KOPT-K1 (cell line): ENCODE measurements at regions not wholly inside any gene's neighbourhood (a gene's known extent, or its start where the extent isn't known, plus 50 kb on each side); places are given as distances from the start of the nearest gene placed in this dataset.
A peak's percentile ranks its signal among the peaks of the same experiment; 100 is the strongest.

Source experiments
- H3K27ac ChIP-seq: fragments of 200-600 bp; sonication (generic); 2 replicates; pipeline ENCODE4 v1.5.1; 2016; ENCODE audit warnings: antibody characterized with exemption, mild to moderate bottlenecking, low read depth, low read length; ENCODE audit not compliant: poor library complexity, severe bottlenecking
- H3K36me3 ChIP-seq: fragments of 200-600 bp; sonication (generic); 2 replicates; pipeline ENCODE4 v1.5.1; 2017; ENCODE audit warnings: antibody characterized with exemption, mild to moderate bottlenecking, low read length, moderate library complexity; ENCODE audit not compliant: insufficient read depth
- H3K9me3 ChIP-seq: fragments of 200-600 bp; sonication (generic); 2 replicates; pipeline ENCODE4 v1.5.1; 2017; ENCODE audit warnings: antibody characterized with exemption, low read length, mild to moderate bottlenecking; ENCODE audit not compliant: insufficient read depth, poor library complexity, severe bottlenecking

- H3K27ac ChIP-seq = peak overlapping the region; percentile 99
- H3K36me3 ChIP-seq = no peaks in the 10 kb centered on the region
- H3K9me3 ChIP-seq = peaks cover 22% of the 10 kb centered on the region
These were observed 79.6 kb upstream of the BTN3A2 start for GRCh38 chr6:26285143-26286134.

- Histone ChIP-seq H3K36me3 (no peaks in the 10 kb centered on the region), H3K9me3 (peaks cover 22% of the 10 kb centered on the region), H3K27ac (peak overlapping the region; percentile 99)
These were observed 78.7 kb upstream of the BTN3A2 start for GRCh38 chr6:26286168-26286877.

GRCh38 chr6:26288155-26288554 lies 76.8 kb upstream of the BTN3A2 start:
- peaks cover 22% of the 10 kb centered on the region for H3K9me3 ChIP-seq
- H3K36me3 ChIP-seq = no peaks in the 10 kb centered on the region
- H3K27ac ChIP-seq = no peak overlapping the region

GRCh38 chr6:26290941-26291340 lies 74.1 kb upstream of the BTN3A2 start:
- peaks cover 22% of the 10 kb centered on the region for H3K9me3 ChIP-seq
- H3K36me3 ChIP-seq = no peaks in the 10 kb centered on the region
- H3K27ac ChIP-seq = no peak overlapping the region

GRCh38 chr6:26292709-26293108 lies 72.3 kb upstream of the BTN3A2 start:
- Histone ChIP-seq H3K9me3 (peaks cover 16% of the 10 kb centered on the region), H3K27ac (no peak overlapping the region), H3K36me3 (no peaks in the 10 kb centered on the region)

GRCh38 chr6:26294302-26294701 lies 70.7 kb upstream of the BTN3A2 start:
- Histone ChIP-seq H3K9me3 (no peaks in the 10 kb centered on the region), H3K36me3 (no peaks in the 10 kb centered on the region), H3K27ac (no peak overlapping the region)

- Histone ChIP-seq H3K36me3 (no peaks in the 10 kb centered on the region), H3K27ac (peak overlapping the region; percentile 79), H3K9me3 (no peaks in the 10 kb centered on the region)
These were observed 69.1 kb upstream of the BTN3A2 start for GRCh38 chr6:26295691-26296555.

GRCh38 chr6:26296556-26296856 lies 68.5 kb upstream of the BTN3A2 start:
- H3K36me3 ChIP-seq = no peaks in the 10 kb centered on the region
- no peaks in the 10 kb centered on the region for H3K9me3 ChIP-seq
- no peak overlapping the region for H3K27ac ChIP-seq

- Histone ChIP-seq H3K27ac (no peak overlapping the region), H3K36me3 (no peaks in the 10 kb centered on the region), H3K9me3 (no peaks in the 10 kb centered on the region)
These were observed 67.9 kb upstream of the BTN3A2 start for GRCh38 chr6:26296857-26297648.

- Histone ChIP-seq H3K9me3 (no peaks in the 10 kb centered on the region), H3K36me3 (no peaks in the 10 kb centered on the region), H3K27ac (no peak overlapping the region)
These were observed 65.5 kb upstream of the BTN3A2 start for GRCh38 chr6:26299286-26300042.

GRCh38 chr6:26300043-26300331 lies 65.0 kb upstream of the BTN3A2 start:
- H3K9me3 ChIP-seq = no peaks in the 10 kb centered on the region
- H3K36me3 ChIP-seq = no peaks in the 10 kb centered on the region
- H3K27ac ChIP-seq = no peak overlapping the region

GRCh38 chr6:26300359-26300758 lies 64.6 kb upstream of the BTN3A2 start:
- Histone ChIP-seq H3K36me3 (no peaks in the 10 kb centered on the region), H3K9me3 (no peaks in the 10 kb centered on the region), H3K27ac (no peak overlapping the region)

- no peak overlapping the region for H3K27ac ChIP-seq
- no peaks in the 10 kb centered on the region for H3K9me3 ChIP-seq
- H3K36me3 ChIP-seq = no peaks in the 10 kb centered on the region
These were observed 64.2 kb upstream of the BTN3A2 start for GRCh38 chr6:26300828-26301227.

- Histone ChIP-seq H3K9me3 (no peaks in the 10 kb centered on the region), H3K36me3 (no peaks in the 10 kb centered on the region), H3K27ac (no peak overlapping the region)
These were observed 63.4 kb upstream of the BTN3A2 start for GRCh38 chr6:26301638-26302037.
